MCF 10A (cell line): ENCODE measurements at regions not wholly inside any gene's neighbourhood (a gene's known extent, or its start where the extent isn't known, plus 50 kb on each side); places are given as distances from the start of the nearest gene placed in this dataset.

Source experiments
- BruUV-seq: library from RNA; stranded (reverse); fragments of 400-500 nt; replicated peaks from 2 replicates; lab custom pipeline; 2021; lab: Mats Ljungman, UMichigan
- CTCF ChIA-PET: fragments of 300-600 bp; sonication (Branson Sonifier 250); formaldehyde crosslinking; extraction: SDS; loops from one replicate; lab custom pipeline; 2021; ENCODE audit warnings: antibody characterized with exemption, inconsistent platforms; lab: Yijun Ruan, JAX
- POLR2A ChIA-PET: fragments of 300-600, 350-650 bp; sonication (Branson Sonifier 250); formaldehyde crosslinking; extraction: SDS; loops from one replicate; lab custom pipeline; 2020; ENCODE audit warnings: antibody characterized with exemption, inconsistent platforms; lab: Yijun Ruan, JAX
- DNase-seq: peaks from one replicate; pipeline ENCODE4 v3.0.0-alpha.2; 2018; ENCODE audit not compliant: unreplicated experiment
- H3K27ac Mint-ChIP-seq: one replicate; pipeline ENCODE4 v1.8.0; 2022; ENCODE audit warnings: mild to moderate bottlenecking, low read depth, mixed read lengths; ENCODE audit not compliant: unreplicated experiment
- H3K27me3 Mint-ChIP-seq: one replicate; pipeline ENCODE4 v1.8.0; 2022; ENCODE audit warnings: mixed read lengths; ENCODE audit not compliant: insufficient read depth, unreplicated experiment
- H3K36me3 Mint-ChIP-seq: one replicate; pipeline ENCODE4 v1.8.0; 2022; ENCODE audit warnings: mild to moderate bottlenecking, moderate library complexity, mixed read lengths; ENCODE audit not compliant: insufficient read depth, unreplicated experiment
- H3K4me1 Mint-ChIP-seq: one replicate; pipeline ENCODE4 v1.8.0; 2022; ENCODE audit warnings: mixed read lengths; ENCODE audit not compliant: insufficient read depth, unreplicated experiment
- H3K4me3 Mint-ChIP-seq: one replicate; pipeline ENCODE4 v1.8.0; 2022; ENCODE audit warnings: mild to moderate bottlenecking, moderate library complexity, mixed read lengths; ENCODE audit not compliant: unreplicated experiment
- H3K9me3 Mint-ChIP-seq: one replicate; pipeline ENCODE4 v1.8.0; 2022; ENCODE audit warnings: mixed read lengths; ENCODE audit not compliant: unreplicated experiment
- intact Hi-C: fragments of 100-400 bp; cut with micrococcal nuclease; formaldehyde crosslinking; loops from 2 replicates; pipeline ENCODE4 v1.14.1; 2022
- TF ChIP-seq, protein P1 (sequence below): fragments of 200-600 bp; IDR thresholded peaks from one replicate; pipeline ENCODE4 v1.8.0; 2022; ENCODE audit warnings: antibody characterized with exemption, mild to moderate bottlenecking; ENCODE audit not compliant: unreplicated experiment

DNA sequence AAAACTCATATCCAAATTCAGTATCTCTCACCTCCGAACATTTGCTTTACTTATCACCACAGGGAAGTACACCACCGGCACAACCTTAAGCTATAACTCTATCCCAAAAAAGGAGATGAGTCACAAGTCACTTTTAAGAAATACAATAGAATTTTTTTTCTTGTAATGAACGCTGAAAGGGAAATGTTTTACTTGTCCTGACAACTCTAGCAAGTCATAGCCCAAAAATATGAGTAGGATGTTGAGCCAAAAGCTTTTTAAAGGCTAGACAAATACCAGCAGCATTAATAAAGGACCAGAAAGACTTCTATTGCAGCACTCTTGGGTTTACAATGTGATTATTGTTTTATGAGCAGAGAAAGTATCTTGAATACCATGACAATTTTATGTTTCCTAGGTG, 147.3 kb upstream of the FST start:
- intact Hi-C loops: loop anchor here (1.0 kb wide), 1 partner anchor 163 kb away; no protein-coding TSS in a partner anchor
- TF ChIP-seq, protein P1, sequence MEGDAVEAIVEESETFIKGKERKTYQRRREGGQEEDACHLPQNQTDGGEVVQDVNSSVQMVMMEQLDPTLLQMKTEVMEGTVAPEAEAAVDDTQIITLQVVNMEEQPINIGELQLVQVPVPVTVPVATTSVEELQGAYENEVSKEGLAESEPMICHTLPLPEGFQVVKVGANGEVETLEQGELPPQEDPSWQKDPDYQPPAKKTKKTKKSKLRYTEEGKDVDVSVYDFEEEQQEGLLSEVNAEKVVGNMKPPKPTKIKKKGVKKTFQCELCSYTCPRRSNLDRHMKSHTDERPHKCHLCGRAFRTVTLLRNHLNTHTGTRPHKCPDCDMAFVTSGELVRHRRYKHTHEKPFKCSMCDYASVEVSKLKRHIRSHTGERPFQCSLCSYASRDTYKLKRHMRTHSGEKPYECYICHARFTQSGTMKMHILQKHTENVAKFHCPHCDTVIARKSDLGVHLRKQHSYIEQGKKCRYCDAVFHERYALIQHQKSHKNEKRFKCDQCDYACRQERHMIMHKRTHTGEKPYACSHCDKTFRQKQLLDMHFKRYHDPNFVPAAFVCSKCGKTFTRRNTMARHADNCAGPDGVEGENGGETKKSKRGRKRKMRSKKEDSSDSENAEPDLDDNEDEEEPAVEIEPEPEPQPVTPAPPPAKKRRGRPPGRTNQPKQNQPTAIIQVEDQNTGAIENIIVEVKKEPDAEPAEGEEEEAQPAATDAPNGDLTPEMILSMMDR: no peak
- Mint-ChIP-seq H3K36me3 (no peaks in the 10 kb centered on the region), H3K9me3 (no peaks in the 10 kb centered on the region), H3K27me3 (no peaks in the 10 kb centered on the region), H3K4me1 (peaks cover 34% of the 10 kb centered on the region), H3K4me3 (no peak overlapping the region), H3K27ac (peak overlapping the region; percentile 1)
- DNase-seq: peak; percentile 63
- BruUV-seq: no TSS peak
- CTCF ChIA-PET: no interaction called here
- POLR2A ChIA-PET: interaction anchor here (0.6 to 4.1 kb wide), 12 partner anchors 11 to 224 kb away, joined by 3 to 64 read pairs (median 4); partner anchors contain the start of gene MOCS2

DNA sequence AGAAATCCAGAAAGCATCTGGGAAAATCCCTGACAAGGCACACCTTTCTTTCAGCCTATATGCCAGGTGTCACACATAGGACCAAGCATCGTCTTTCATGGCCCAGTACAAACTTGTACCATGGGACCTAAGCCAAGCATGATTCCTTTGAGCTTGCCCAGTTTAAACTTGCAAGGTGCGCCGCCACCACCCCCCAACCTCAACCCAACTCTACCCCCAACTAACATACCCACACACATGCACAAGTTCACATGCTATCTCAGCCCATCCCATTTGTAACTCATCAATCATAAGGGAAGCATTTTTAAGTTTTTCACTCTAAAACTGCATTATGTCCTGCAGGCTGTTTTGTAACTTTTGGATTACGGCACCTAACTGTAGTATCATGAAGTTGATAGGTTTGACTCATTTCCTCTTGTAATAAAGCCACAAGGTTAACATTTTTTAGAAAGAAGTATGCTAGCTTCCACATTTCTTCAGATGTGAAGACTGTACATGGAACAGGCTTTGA, 145.9 kb upstream of the FST start:
- intact Hi-C loops: no loop called here
- BruUV-seq: no TSS peak
- H3K4me1 Mint-ChIP-seq: peaks cover 34% of the 10 kb centered on the region
- DNase-seq: peak; percentile 86
- H3K27me3 Mint-ChIP-seq: no peaks in the 10 kb centered on the region
- ChIA-PET CTCF (interaction anchor here (0.6 to 1.8 kb wide), 5 partner anchors 15 to 1525 kb away, joined by 3 to 6 read pairs (median 3); no protein-coding TSS in a partner anchor), POLR2A (interaction anchor here (0.5 to 4.1 kb wide), 14 partner anchors 9 to 307 kb away, joined by 3 to 64 read pairs (median 3); no protein-coding TSS in a partner anchor)
- H3K36me3 Mint-ChIP-seq: no peaks in the 10 kb centered on the region
- no peak overlapping the region for H3K4me3 Mint-ChIP-seq
- peak overlapping the region; percentile 1 for H3K27ac Mint-ChIP-seq
- no peaks in the 10 kb centered on the region for H3K9me3 Mint-ChIP-seq
- TF ChIP-seq, protein P1: no peak

DNA sequence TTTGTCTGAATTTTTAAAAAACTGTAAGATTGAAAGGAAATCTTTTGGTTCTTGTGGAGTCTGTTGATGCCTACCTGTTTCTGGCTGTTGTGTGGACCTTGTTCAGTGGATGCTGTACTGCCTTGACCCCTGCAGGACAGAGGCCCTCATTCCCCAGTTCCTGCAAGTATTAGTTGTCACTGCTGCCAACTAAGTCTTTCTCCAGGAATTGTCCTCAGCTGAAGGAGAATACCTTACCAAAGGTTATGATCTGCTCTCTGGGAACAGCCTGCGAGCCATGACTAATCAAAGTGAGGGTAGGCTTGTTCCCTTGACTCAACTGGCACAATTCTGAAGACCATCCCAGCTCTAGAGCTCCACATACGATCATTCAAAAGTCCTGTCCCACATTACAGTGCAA, 145.3 kb upstream of the FST start:
- Mint-ChIP-seq H3K4me3 (no peak overlapping the region), H3K9me3 (no peaks in the 10 kb centered on the region), H3K36me3 (no peaks in the 10 kb centered on the region), H3K4me1 (peaks cover 34% of the 10 kb centered on the region), H3K27me3 (no peaks in the 10 kb centered on the region), H3K27ac (no peak overlapping the region)
- BruUV-seq: TSS peak; percentile 37
- intact Hi-C loops: loop anchor here (1.0 kb wide), 2 partner anchors 73 to 95 kb away; no protein-coding TSS in a partner anchor
- POLR2A ChIA-PET: interaction anchor here (0.6 to 4.1 kb wide), 8 partner anchors 8 to 307 kb away, joined by 3 to 64 read pairs (median 4); no protein-coding TSS in a partner anchor
- TF ChIP-seq, protein P1: peak; percentile 15
- peak; percentile 49 for DNase-seq
- CTCF ChIA-PET: interaction anchor here (0.6 to 2.1 kb wide), 4 partner anchors 10 to 72 kb away, joined by 3 to 7 read pairs (median 5); no protein-coding TSS in a partner anchor

DNA sequence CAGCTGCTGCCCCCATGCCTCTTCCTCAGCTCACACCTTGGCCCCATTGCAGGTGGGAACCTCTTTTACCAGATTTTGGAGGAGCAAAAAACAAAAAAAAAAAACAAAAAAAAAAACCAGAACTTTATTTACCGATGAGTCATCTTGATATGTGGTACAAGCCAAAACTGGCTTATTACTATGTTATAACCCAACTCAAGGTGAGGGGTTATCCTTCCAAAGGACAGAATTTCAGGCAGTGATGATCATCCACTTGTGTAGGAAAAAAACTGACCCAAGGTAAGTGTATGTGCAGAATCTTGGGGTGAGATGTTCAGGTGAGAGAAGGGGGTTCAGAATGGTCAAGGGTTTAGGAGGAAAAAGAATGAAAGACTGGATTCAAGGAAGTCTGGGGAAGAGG, 142.6 kb upstream of the FST start:
- Mint-ChIP-seq H3K9me3 (no peaks in the 10 kb centered on the region), H3K36me3 (peaks cover 6% of the 10 kb centered on the region), H3K4me1 (peaks cover 51% of the 10 kb centered on the region), H3K27me3 (no peaks in the 10 kb centered on the region), H3K4me3 (no peak overlapping the region), H3K27ac (no peak overlapping the region)
- peak; percentile 34 for DNase-seq
- TF ChIP-seq, protein P1: no peak
- POLR2A ChIA-PET: interaction anchor here (1.0 to 2.2 kb wide), 2 partner anchors 14 to 32 kb away, joined by 3 to 5 read pairs; no protein-coding TSS in a partner anchor
- intact Hi-C loops: no loop called here
- BruUV-seq: no TSS peak
- CTCF ChIA-PET: no interaction called here
